HL-60 (cell line): ENCODE measurements at regions not wholly inside any gene's neighbourhood (a gene's known extent, or its start where the extent isn't known, plus 50 kb on each side); places are given as distances from the start of the nearest gene placed in this dataset.

Experiments used
- CTCF ChIP-seq: IDR thresholded peaks from one replicate; pipeline ENCODE4 v1.5.1; 2011; ENCODE audit warnings: low read length, control low read depth, inconsistent platforms; ENCODE audit not compliant: insufficient read depth
- POLR2AphosphoS5 ChIP-seq: IDR thresholded peaks from 2 replicates; pipeline ENCODE4 v1.6.1; 2012; ENCODE audit warnings: low read depth
- TF ChIP-seq, protein P1 (sequence below): IDR thresholded peaks from 2 replicates; pipeline ENCODE4 v1.6.1; 2012; ENCODE audit warnings: low read depth; ENCODE audit not compliant: insufficient replicate concordance

DNA sequence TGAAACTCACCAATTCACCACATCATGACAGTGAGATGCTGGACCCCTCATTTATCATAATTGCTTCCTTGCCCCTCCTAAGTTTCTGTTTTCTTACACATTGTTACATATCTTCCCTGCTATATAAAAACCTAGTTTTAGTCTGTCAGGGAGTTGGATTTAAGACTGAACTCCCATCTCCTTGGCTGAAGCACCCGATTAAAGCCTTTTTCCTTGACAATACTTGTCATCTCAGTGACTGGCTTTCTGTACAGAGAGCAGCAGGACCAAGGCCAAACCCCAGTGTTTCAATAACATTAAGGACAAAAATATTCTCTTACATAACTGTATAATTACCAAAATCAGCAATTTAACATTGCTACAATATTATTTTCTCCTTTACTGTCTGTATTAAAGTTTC lies 928.4 kb downstream of the TMTC2 start:
- TF ChIP-seq CTCF (no peak), POLR2AphosphoS5 (no peak)
- TF ChIP-seq, protein P1, sequence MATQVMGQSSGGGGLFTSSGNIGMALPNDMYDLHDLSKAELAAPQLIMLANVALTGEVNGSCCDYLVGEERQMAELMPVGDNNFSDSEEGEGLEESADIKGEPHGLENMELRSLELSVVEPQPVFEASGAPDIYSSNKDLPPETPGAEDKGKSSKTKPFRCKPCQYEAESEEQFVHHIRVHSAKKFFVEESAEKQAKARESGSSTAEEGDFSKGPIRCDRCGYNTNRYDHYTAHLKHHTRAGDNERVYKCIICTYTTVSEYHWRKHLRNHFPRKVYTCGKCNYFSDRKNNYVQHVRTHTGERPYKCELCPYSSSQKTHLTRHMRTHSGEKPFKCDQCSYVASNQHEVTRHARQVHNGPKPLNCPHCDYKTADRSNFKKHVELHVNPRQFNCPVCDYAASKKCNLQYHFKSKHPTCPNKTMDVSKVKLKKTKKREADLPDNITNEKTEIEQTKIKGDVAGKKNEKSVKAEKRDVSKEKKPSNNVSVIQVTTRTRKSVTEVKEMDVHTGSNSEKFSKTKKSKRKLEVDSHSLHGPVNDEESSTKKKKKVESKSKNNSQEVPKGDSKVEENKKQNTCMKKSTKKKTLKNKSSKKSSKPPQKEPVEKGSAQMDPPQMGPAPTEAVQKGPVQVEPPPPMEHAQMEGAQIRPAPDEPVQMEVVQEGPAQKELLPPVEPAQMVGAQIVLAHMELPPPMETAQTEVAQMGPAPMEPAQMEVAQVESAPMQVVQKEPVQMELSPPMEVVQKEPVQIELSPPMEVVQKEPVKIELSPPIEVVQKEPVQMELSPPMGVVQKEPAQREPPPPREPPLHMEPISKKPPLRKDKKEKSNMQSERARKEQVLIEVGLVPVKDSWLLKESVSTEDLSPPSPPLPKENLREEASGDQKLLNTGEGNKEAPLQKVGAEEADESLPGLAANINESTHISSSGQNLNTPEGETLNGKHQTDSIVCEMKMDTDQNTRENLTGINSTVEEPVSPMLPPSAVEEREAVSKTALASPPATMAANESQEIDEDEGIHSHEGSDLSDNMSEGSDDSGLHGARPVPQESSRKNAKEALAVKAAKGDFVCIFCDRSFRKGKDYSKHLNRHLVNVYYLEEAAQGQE = no peak
